Fibroblast of the aortic adventitia (primary cell): ENCODE measurements at regions not wholly inside any gene's neighbourhood (a gene's known extent, or its start where the extent isn't known, plus 50 kb on each side); places are given as distances from the start of the nearest gene placed in this dataset.

Experiments used
- DNase-seq: peaks from one replicate; pipeline ENCODE4 v3.0.0-alpha.2; 2010; ENCODE audit warnings: low read depth
- H3K4me3 ChIP-seq: 2 replicates; pipeline ENCODE4 v1.5.1; 2011; ENCODE audit warnings: low read depth, mild to moderate bottlenecking, control low read depth, low read length, moderate library complexity
- CTCF ChIP-seq: IDR thresholded peaks from 2 replicates; pipeline ENCODE4 v1.5.1; 2011; ENCODE audit warnings: mild to moderate bottlenecking, low read length, control low read depth, inconsistent platforms; ENCODE audit not compliant: insufficient read depth

DNA sequence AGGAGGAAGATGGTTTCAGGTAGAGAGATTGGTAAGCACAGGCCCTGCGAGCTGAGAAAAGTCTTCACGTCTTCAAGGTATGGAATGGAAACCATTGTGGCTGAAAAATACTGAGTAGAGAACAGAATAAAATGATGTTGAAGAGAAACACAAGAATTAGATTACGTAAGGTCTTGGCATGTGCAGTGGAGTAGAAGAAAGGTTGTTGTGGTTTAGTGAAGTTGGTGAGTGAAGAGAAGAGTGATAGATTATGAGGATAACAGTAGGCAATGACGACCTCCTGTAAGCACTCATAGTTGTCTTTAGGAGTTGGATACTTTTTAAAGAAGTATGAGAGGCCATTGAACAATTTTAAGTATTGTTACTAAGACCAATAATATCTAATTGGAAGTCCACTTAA lies 642.6 kb downstream of the PCDH7 start:
- no peak for TF ChIP-seq CTCF
- DNase-seq: peak; percentile 22
- H3K4me3 ChIP-seq: no peak overlapping the region

DNA sequence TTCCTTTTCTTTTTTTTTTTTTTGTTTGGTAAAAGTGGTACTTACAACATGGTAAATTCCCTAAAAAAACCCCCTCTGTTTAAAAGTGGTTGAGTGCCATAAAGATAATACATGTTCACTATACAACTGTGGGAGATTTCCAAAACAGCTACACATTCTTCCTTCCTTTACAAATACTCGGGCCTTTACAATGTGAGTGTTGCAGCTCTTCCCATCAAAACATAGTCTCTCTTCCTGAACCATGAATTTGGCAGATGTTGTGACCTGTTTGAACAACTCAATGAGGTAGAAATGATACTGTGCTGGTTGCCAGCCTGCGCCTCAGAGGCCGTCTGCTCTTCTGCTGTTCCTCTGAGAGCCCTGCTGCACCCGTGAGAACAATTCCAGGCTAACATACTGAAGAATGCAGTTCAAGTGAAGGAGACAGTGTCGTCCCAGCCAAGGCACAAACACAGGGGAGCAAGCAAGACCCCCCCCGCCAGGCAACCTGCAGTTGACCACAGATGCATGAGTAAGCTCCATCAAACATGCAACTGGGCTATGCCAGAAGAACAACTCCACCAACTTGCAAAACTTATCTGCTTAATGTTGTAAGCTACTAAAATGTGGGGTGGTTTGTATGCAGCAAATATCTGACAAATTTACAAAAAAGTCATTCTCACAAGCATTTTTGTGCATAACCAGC lies 645.0 kb downstream of the PCDH7 start:
- no peak for TF ChIP-seq CTCF
- no peak overlapping the region for H3K4me3 ChIP-seq
- peak; percentile 27 for DNase-seq

DNA sequence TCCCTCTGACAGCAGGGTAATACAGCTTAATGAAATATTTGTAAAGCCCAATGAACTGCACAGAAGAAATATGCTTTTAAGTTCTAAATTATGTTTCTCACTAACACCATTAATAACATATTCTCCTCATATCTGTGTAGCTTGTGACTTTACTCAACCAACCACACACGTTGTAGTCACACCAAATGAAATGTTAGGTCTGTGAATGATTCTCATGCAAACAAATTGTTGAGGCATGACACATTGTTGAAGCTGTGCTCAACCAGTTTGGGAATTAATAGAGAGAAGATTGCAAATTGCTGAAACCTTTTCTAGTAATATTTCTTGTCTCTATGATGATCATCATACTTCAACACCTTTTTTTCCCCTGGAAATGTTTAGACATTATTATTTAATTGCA lies 645.9 kb downstream of the PCDH7 start:
- no peak overlapping the region for H3K4me3 ChIP-seq
- peak; percentile 46 for DNase-seq
- no peak for TF ChIP-seq CTCF

GRCh38 chr4:31370866-31371465 lies 650.8 kb downstream of the PCDH7 start:
- TF ChIP-seq CTCF: peak; percentile 86
- DNase-seq: peak; percentile 68
- no peak overlapping the region for H3K4me3 ChIP-seq

- no peak overlapping the region for H3K4me3 ChIP-seq
- DNase-seq: no peak
- TF ChIP-seq CTCF: no peak
These were observed 654.2 kb downstream of the PCDH7 start for GRCh38 chr4:31374256-31374960.

- no peak overlapping the region for H3K4me3 ChIP-seq
- no peak for TF ChIP-seq CTCF
- no peak for DNase-seq
These were observed 655.8 kb downstream of the PCDH7 start for GRCh38 chr4:31375936-31376335.
